ENCODE measurements at regions not wholly inside any gene's neighbourhood (a gene's known extent, or its start where the extent isn't known, plus 50 kb on each side); places are given as distances from the start of the nearest gene placed in this dataset.

- ATAC-seq = no peak
Observed at GRCh38 chr7:85478530-85478929, 291.7 kb upstream of the SEMA3D start.

- ATAC-seq = no peak
Observed at GRCh38 chr7:85475476-85475875, 288.6 kb upstream of the SEMA3D start.

GRCh38 chr7:85475071-85475470 lies 288.2 kb upstream of the SEMA3D start:
- ATAC-seq = no peak

GRCh38 chr7:85474234-85474633 lies 287.4 kb upstream of the SEMA3D start:
- ATAC-seq = no peak

GRCh38 chr7:85471740-85472139 lies 284.9 kb upstream of the SEMA3D start:
- no peak for ATAC-seq

GRCh38 chr7:85471307-85471706 lies 284.5 kb upstream of the SEMA3D start:
- no peak for ATAC-seq

GRCh38 chr7:85469446-85470010 lies 282.7 kb upstream of the SEMA3D start:
- no peak for ATAC-seq

GRCh38 chr7:85464042-85464651 lies 277.3 kb upstream of the SEMA3D start:
- ATAC-seq = no peak

- no peak for ATAC-seq
Observed at GRCh38 chr7:85462671-85463070, 275.8 kb upstream of the SEMA3D start.

- ATAC-seq = no peak
Observed at GRCh38 chr7:85457911-85458310, 271.1 kb upstream of the SEMA3D start.

GRCh38 chr7:85456254-85456653 lies 269.4 kb upstream of the SEMA3D start:
- ATAC-seq = no peak

GRCh38 chr7:85454904-85455303 lies 268.0 kb upstream of the SEMA3D start:
- ATAC-seq = no peak

- ATAC-seq = no peak
Observed at GRCh38 chr7:85452674-85453073, 265.8 kb upstream of the SEMA3D start.

- ATAC-seq = no peak
Observed at GRCh38 chr7:85449478-85449877, 262.6 kb upstream of the SEMA3D start.

- ATAC-seq = no peak
Observed at GRCh38 chr7:85447004-85447403, 260.1 kb upstream of the SEMA3D start.

GRCh38 chr7:85426487-85426960 lies 239.7 kb upstream of the SEMA3D start:
- no peak for ATAC-seq

- ATAC-seq = no peak
Observed at GRCh38 chr7:85424298-85424697, 237.4 kb upstream of the SEMA3D start.

GRCh38 chr7:85423209-85423895 lies 236.5 kb upstream of the SEMA3D start:
- no peak for ATAC-seq

GRCh38 chr7:85415743-85416142 lies 228.9 kb upstream of the SEMA3D start:
- ATAC-seq = no peak

- ATAC-seq = no peak
Observed at GRCh38 chr7:85413718-85414117, 226.9 kb upstream of the SEMA3D start.

- ATAC-seq = no peak
Observed at GRCh38 chr7:85412912-85413311, 226.1 kb upstream of the SEMA3D start.

GRCh38 chr7:85407391-85407790 lies 220.5 kb upstream of the SEMA3D start:
- no peak for ATAC-seq

- no peak for ATAC-seq
Observed at GRCh38 chr7:85405016-85405902, 218.4 kb upstream of the SEMA3D start.

Measured in esophagus mucosa (tissue), 1 donor.